T-helper 1 cell treated with Interleukin-12 subunit alpha and Interleukin-12 subunit beta and Interleukin-4 antibody, amounts not matched to agents 30 ng/mL and 1 ng/mL, for 36 hours (primary cell): ENCODE measurements at regions not wholly inside any gene's neighbourhood (a gene's known extent, or its start where the extent isn't known, plus 50 kb on each side); places are given as distances from the start of the nearest gene placed in this dataset.
"Not testable (repeated sequence)": the region's sequence is repeated elsewhere in the genome, so short reads cannot be mapped to it uniquely, and the experiment has no call there.

Experiments used
- intact Hi-C: fragments of 100-400 bp; cut with micrococcal nuclease; formaldehyde crosslinking; loops from one replicate; pipeline ENCODE4 v1.15.1; 2024

- intact Hi-C loops = no loop called here
These were observed 566.7 kb upstream of the NRP1 start for GRCh38 chr10:33901166-33901565.

DNA sequence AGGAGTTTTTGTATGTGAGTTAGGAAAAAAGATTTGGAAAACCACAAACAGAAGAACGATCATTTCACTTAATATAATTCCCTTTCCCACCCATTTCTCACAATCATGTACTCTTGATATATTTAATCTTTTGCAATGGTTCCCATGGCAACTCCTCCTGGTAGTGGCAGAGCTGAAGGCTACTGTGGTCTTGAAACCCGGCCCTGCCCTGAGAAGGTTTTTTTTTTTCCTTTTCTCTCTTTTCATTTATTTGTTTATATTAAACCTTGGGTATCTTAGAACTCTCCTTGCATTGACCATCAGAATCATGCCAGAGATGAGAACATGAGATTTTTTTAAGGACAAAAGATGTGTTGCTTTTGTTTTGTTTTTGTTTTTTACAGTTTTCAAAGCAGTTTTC is 566.1 kb upstream of the NRP1 start:
- intact Hi-C loops = no loop called here

DNA sequence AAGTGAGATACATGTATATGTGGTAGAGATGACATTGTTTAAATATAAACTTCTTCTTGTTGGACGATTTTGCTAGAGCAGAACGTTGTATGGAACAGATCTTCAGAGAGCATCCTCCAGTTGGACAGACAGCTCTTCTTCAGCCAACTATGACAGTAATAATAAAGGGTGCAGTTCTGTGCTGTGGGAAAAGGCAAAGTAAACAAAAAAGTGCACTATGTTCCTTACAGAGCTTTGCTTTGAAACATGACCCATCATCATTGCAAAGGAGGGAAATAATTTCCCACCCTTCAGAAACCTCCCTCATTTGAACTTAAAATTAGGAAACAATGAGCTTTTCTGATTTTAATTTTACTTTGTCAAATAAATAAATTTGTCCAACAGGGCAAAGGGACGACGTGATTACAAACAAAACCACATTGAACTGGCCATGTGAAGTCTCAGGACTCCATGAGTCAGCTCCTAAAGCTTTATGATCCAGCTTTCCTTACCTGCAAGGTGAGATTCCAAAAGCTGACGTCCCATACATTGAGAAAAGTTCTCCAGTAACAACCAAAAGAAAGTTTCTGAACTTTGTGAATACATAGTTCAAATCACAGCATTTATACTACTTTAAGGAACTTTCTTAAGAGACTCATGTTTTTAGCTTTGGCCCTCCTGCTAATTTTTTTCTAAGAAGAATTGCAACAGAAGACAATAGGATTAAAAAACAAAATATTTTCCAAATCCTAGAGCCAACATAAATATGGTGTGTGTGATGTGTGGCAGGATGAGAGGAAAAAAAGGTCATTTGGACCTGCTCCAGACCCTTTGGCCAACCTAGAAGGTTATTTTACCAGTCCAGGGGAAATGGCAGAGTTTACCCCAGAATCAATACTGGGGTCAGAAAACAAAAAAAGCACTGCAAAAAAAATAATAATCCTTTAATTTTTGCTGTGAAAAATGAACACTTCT is 565.4 kb upstream of the NRP1 start:
- intact Hi-C loops = no loop called here

- intact Hi-C loops = no loop called here
These were observed 562.9 kb upstream of the NRP1 start for GRCh38 chr10:33897291-33897752.

DNA sequence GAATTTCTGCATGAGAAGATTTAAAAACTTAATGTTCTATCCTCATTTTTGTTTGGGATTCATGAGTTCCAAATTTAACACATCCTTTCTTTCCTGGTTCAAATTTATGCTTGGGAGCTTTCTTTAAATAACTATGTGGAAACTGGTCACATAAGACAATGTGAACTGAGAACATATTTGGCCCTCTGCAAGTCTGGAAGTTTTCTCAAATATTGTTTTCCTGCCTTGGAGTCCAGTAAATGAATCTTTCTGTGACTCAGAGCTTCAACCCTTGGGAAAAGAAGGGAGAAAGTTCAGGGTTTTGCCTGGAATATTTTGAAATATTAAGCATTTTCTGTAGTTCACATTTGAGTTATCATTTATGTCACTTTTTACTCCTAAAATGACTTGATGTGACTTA is 559.0 kb upstream of the NRP1 start:
- intact Hi-C loops = no loop called here

GRCh38 chr10:33889371-33889770 is 554.9 kb upstream of the NRP1 start:
- intact Hi-C loops = no loop called here

DNA sequence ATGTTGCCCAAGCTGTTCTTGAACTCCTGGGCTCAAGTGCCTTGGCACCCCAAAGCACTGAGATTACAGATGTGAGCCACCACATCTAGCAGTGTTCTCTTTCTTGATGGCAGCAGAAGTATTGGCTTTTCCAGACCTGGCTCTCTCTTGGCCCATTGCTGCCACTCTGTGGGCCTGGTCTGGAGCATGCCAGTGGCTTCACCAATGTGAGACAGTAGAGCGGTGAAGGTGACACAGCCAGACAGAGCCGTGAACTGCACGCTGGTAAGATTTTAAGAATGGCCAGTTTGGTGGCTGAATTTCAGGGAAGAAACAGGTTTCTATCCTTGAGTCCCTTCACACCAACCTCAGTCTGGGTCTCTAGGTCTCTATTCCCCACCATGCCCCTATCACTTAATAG is 552.7 kb upstream of the NRP1 start:
- intact Hi-C loops = no loop called here

DNA sequence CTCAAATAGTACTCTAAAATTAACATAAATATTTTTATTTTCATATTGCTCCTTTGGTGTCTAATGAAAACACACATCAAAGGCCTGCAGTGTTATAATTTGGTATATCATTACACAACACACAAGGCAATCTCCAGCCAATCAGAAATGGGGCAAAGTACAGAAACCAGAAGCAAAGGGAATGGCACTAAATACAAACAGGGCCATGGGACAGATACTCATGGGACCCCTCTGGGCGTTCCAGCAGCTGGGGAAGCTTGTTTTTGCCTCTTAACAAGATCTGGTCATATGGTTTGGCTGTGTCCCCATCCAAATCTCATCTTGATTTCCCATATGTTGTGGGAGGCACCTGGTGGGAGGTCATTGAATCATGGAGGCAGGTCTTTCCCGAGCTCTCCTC is 551.8 kb upstream of the NRP1 start:
- intact Hi-C loops = no loop called here

DNA sequence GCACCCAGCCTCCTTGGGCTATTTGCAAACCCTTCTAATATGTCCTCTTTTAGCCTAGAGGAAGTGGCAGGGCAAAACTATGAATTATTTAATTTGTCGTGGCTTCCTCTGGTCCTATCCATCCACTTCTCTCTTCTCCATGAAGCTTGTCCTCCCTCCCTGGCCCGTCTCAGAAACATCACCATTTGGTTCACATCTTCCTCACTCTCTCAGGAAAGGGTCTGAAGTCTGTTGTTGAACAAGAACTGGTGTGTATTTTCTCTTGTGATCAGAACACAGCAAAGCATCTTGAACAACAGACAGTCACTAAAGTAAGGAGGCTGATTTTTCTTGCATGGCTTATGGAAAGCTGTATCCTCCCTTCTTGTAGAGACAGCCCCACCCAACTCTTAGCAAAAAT is 550.1 kb upstream of the NRP1 start:
- intact Hi-C loops = no loop called here

DNA sequence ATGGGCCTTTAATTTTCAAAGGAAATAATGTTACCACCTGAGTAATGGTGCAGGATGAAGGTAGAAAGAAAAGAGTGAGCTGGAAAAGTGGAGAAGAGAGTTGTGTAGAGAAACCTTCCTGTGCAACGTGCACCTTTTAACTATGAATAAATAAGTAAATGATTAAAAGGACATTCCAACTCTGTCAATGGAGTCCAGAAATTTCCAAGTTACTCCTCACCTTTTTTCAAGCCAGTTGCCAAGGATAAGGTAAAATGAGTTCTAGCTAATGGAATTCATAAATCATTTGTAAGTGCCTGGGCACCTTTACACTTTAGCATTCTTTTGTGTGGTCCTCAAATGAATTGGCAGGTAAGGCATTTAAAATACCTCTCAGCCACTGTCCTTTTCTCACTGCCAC is 549.4 kb upstream of the NRP1 start:
- intact Hi-C loops = no loop called here

GRCh38 chr10:33882996-33883395 is 548.5 kb upstream of the NRP1 start:
- intact Hi-C loops = no loop called here

GRCh38 chr10:33880291-33880690 is 545.8 kb upstream of the NRP1 start:
- intact Hi-C loops = no loop called here

- intact Hi-C loops = no loop called here
These were observed 543.8 kb upstream of the NRP1 start for GRCh38 chr10:33878238-33878786.

DNA sequence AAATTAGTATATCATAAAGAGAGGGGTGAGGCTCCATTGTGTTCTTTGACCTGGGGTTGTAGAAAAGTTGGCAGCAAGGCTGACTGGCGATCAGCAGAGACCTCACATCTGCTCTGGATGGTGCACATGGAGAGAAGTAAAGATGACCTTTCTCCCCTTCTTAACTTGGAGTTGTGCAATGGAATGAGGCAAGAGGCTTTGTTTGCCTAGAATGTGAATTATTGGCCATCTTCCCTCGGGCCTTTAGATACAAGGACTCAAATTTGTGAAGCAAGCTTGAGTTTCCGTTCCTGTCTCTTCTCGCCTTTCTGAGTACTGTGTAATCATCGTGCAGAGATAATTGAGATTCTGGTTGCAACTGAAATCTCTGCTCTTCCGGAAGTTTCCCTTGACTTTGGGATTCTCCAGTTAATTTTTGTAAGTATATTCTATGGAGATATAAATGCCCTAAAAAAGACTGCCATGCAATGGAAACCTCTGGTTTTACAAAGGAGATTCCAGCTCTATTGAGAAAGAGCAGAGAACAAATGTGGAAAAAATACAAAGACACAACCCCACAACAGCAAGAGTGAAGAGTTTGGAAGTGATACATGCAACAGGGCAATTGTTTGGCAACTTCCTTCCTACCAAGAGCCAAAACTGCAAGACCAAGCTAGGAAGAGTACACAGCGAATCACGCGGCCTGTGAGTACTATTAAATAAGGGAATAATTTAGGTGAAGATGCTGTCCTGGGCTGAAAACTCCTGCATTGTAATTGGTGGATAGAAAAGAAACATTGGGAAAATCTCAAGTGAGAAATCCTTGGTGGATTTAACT is 542.3 kb upstream of the NRP1 start:
- intact Hi-C loops = no loop called here

- intact Hi-C loops = no loop called here
These were observed 541.6 kb upstream of the NRP1 start for GRCh38 chr10:33875924-33876583.

DNA sequence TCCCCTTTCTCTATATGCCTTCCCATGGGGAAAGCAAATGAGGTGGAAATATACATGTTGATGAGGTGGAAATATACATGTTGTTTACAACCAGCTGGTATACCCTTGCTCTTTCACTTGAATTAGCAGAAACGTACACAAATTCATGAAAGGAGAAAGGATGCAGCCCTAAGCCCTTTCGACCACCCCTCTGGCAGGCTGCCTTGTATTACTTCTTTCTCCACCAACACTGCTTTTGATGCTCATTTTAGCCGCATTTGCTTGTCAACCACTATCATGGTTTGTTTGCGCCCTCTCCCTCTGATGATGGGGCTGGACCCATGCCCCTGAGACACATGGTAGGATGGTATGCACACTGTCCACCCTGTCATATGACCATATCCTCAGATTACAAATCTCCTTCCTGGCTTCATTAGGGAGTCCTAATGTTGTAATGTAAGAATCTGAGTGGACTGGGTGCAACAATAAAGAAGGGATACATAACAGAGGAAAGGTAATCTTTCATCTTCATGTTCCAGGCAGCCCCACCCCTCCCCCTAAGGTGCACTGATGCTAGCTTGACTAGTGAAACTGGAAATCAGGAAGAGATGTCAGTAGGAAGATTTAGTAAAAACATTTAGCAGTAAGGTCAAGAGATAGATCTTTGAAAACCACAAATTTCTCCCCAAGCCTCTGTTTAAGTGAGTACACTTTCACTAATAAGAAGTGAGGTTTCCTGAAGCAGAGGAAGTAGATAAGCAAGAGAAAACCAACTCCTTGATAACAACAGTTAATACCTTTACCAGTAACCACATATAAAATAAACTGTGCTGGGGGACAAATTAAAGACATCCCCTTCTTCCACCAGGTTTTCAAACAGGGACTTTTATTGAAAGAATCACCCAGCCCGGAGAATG is 536.8 kb upstream of the NRP1 start:
- intact Hi-C loops = no loop called here

DNA sequence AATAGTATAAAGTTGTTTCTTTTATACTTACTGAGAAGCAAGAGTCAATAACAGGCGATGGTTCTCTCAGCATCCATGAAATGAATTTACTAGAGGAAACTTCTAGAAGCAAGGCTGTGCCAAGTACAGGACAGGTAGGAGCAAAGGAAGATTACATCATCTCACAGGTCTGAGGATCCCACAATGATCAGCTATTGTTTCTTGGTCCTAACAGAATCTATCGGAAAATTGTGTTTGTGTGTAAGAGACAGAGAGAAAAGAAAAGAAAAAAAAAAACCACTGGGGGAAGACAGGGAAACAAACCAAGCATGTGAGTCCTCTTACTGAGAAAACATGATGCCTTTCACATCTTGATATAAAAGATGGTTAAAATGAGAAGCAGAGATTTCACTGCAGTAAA is 535.0 kb upstream of the NRP1 start:
- intact Hi-C loops = no loop called here

DNA sequence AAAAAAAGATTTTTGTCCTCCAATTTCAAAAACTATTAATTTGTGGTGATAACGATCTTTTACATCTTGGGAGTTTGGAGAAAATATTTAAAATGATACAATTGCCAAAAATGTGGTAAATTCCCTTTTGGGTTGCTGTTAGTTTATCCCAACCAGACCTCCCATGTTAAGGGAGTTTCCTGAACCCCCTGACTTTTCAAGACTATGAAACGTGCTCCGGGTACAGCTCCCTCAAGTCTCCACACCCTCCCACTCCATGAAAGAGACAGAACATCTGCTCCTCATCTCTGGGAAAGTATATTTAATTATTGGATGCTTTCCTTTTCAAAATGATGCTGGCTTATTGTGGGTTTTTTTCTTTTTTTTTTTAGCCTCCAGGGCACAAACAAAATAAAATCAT is 534.6 kb upstream of the NRP1 start:
- intact Hi-C loops = no loop called here

GRCh38 chr10:33867199-33867789 is 532.8 kb upstream of the NRP1 start:
- intact Hi-C loops = not testable (repeated sequence)

- intact Hi-C loops = no loop called here
These were observed 528.9 kb upstream of the NRP1 start for GRCh38 chr10:33863352-33863751.
